H1 (cell line): ENCODE measurements at regions not wholly inside any gene's neighbourhood (a gene's known extent, or its start where the extent isn't known, plus 50 kb on each side); places are given as distances from the start of the nearest gene placed in this dataset.

ENCODE experiments used
- ATF2 ChIP-seq: IDR thresholded peaks from 2 replicates; pipeline ENCODE4 v1.6.1; 2012; ENCODE audit warnings: low read length, inconsistent platforms
- BACH1 ChIP-seq: IDR thresholded peaks from 2 replicates; pipeline ENCODE4 v1.6.1; 2012; ENCODE audit warnings: low read length, improper control_type of control experiment
- CTCF ChIP-seq, 3 experiments: IDR thresholded peaks; 1 replicate in 2 of 3; 2 replicates in 1 of 3; pipeline versions ENCODE4 v1.5.1 to v1.6.1; 2011; ENCODE audit warnings: low read length in 3 of 3, mild to moderate bottlenecking in 3 of 3, inconsistent platforms in 2 of 3, low read depth in 1 of 3, moderate library complexity in 1 of 3; ENCODE audit not compliant: insufficient read depth in 1 of 3; ENCODE audit errors: control extremely low read depth in 1 of 3
- EGR1 ChIP-seq: IDR thresholded peaks from 2 replicates; pipeline ENCODE4 v1.6.1; 2011; ENCODE audit warnings: low read depth, low read length, borderline replicate concordance
- EP300 ChIP-seq, 2 experiments: IDR thresholded peaks; 1 replicate in 1 of 2; 2 replicates in 1 of 2; pipeline ENCODE4 v1.6.1; 2011 to 2012; ENCODE audit warnings: low read depth in 2 of 2, low read length in 2 of 2, mild to moderate bottlenecking in 2 of 2, borderline replicate concordance in 1 of 2, inconsistent platforms in 1 of 2, moderate library complexity in 1 of 2
- JUND ChIP-seq: IDR thresholded peaks from 2 replicates; pipeline ENCODE4 v1.6.1; 2011; ENCODE audit warnings: mild to moderate bottlenecking, improper control_type of control experiment, low read length
- PHF8 ChIP-seq: fragments of 200-600 bp; sonication (generic); conservative IDR thresholded peaks from 2 replicates; pipeline ENCODE4 v1.7.1; 2012; ENCODE audit warnings: low read depth, mild to moderate bottlenecking, inconsistent platforms, low read length, moderate library complexity
- POLR2A ChIP-seq, 2 experiments: IDR thresholded peaks; 1 replicate in 1 of 2; 2 replicates in 1 of 2; pipeline ENCODE4 v1.6.1; 2011; ENCODE audit warnings: low read depth in 2 of 2, low read length in 2 of 2, mild to moderate bottlenecking in 2 of 2; ENCODE audit errors: control extremely low read depth in 1 of 2
- SIN3A ChIP-seq, 2 experiments: IDR thresholded peaks in 1 of 2; conservative IDR thresholded peaks in 1 of 2; 2 replicates each; pipeline ENCODE4 v1.6.1; 2011 to 2012; ENCODE audit warnings: low read length in 2 of 2, improper control_type of control experiment in 1 of 2, low read depth in 1 of 2, mild to moderate bottlenecking in 1 of 2
- SP1 ChIP-seq: IDR thresholded peaks from 2 replicates; pipeline ENCODE4 v1.6.1; 2011; ENCODE audit warnings: low read depth, low read length
- SRF ChIP-seq: IDR thresholded peaks from 2 replicates; pipeline ENCODE4 v1.6.1; 2011; ENCODE audit warnings: mild to moderate bottlenecking, low read depth, low read length, moderate library complexity
- TEAD4 ChIP-seq: IDR thresholded peaks from 2 replicates; pipeline ENCODE4 v1.6.1; 2012; ENCODE audit warnings: low read depth, low read length, inconsistent platforms, mixed read lengths

- no peak for TF ChIP-seq SIN3A (conservative IDR thresholded peaks at IDR 0.05 in 1 of 2, IDR thresholded peaks at IDR 0.05 in 1 of 2; ENCODE audit: low read depth in 1 of 2, low read length in 2 of 2)
- no peak for TF ChIP-seq SRF
- TF ChIP-seq CTCF (IDR thresholded peaks at IDR 0.05; ENCODE audit: control extremely low read depth in 1 of 3, insufficient read depth in 1 of 3, low read depth in 1 of 3, low read length in 3 of 3) = no peak
- no peak for TF ChIP-seq PHF8
- no peak for TF ChIP-seq SP1
- TF ChIP-seq JUND = no peak
- no peak for TF ChIP-seq POLR2A (IDR thresholded peaks at IDR 0.05; ENCODE audit: control extremely low read depth in 1 of 2, low read depth in 2 of 2, low read length in 2 of 2)
- TF ChIP-seq ATF2 = no peak
- no peak for TF ChIP-seq TEAD4
- no peak for TF ChIP-seq EGR1
- no peak for TF ChIP-seq EP300 (IDR thresholded peaks at IDR 0.05; ENCODE audit: borderline replicate concordance in 1 of 2, low read depth in 2 of 2, low read length in 2 of 2)
- TF ChIP-seq BACH1 = no peak
Measured at GRCh38 chr15:59830098-59830497, 141.0 kb upstream of the BNIP2 start.
